Skeletal muscle satellite cell (primary cell): ENCODE measurements at regions not wholly inside any gene's neighbourhood (a gene's known extent, or its start where the extent isn't known, plus 50 kb on each side); places are given as distances from the start of the nearest gene placed in this dataset.

Source experiments
- H3K27me3 ChIP-seq: 2 replicates; pipeline ENCODE4 v1.7.0; 2013; ENCODE audit warnings: low read length; ENCODE audit not compliant: control insufficient read depth, insufficient read depth
- H3K36me3 ChIP-seq: 2 replicates; pipeline ENCODE4 v1.7.0; 2013; ENCODE audit warnings: mild to moderate bottlenecking, control low read depth, low read length; ENCODE audit not compliant: insufficient read depth
- H3K4me1 ChIP-seq: 2 replicates; pipeline ENCODE4 v1.7.0; 2013; ENCODE audit warnings: low read length; ENCODE audit not compliant: control insufficient read depth, insufficient read depth
- H3K4me2 ChIP-seq: 2 replicates; pipeline ENCODE4 v1.7.0; 2013; ENCODE audit warnings: mild to moderate bottlenecking, low read length
- H3K4me3 ChIP-seq: 2 replicates; pipeline ENCODE4 v1.7.0; 2013; ENCODE audit warnings: low read length
- H3K9ac ChIP-seq: 2 replicates; pipeline ENCODE4 v1.7.0; 2013; ENCODE audit warnings: mild to moderate bottlenecking, low read depth, low read length, moderate library complexity
- H3K9me3 ChIP-seq: replicated peaks from 2 replicates; pipeline ENCODE4 v1.7.0; 2013; ENCODE audit warnings: mild to moderate bottlenecking, control low read depth, low read length

DNA sequence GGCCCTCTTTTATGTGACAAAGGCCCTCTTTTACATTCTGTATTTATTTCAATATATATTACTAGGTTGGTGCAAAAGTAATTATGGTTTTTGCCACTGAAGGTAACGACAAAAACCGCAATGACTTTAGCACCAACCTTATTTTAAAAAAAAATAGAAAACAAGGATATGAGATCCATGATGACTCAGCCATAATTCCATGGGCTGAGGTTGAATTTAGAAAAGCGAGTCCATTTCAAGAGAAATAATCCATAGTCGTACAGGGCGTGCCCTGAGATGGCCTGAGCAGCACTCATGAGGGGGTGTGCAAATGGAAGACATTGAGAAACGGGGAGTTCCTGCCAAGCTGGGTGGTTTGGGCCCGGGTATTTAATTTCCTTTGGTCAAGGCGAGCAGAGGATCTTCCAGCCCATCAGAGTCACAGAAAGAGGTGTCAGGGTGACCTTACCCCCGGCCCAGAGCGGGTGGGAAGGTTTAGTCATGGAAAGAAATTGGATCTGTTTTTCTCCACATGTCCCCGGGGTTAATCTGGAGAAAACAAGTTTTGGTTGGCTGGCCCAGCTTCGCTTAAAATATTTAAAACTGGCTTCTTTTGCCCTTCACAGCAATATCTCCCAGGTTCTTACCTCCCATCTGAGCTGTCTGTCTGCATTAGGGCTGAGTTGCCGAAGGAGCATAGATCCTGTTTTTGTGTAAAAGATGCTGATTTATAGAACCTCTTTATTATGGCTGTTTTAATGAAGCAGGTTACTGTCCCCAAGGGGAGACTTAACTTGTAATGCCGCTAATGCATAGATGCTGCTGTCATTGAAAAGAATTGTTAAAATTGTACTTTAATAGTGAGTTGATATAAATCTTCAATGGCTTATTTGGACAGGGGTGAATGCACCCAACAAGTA, 255.6 kb downstream of the PREX1 start:
- no peak overlapping the region for H3K4me3 ChIP-seq
- no peaks in the 10 kb centered on the region for H3K4me1 ChIP-seq
- no peaks in the 10 kb centered on the region for H3K9me3 ChIP-seq
- peaks cover 26% of the 10 kb centered on the region for H3K27me3 ChIP-seq
- H3K4me2 ChIP-seq: no peak overlapping the region
- no peak overlapping the region for H3K9ac ChIP-seq
- H3K36me3 ChIP-seq: no peaks in the 10 kb centered on the region

DNA sequence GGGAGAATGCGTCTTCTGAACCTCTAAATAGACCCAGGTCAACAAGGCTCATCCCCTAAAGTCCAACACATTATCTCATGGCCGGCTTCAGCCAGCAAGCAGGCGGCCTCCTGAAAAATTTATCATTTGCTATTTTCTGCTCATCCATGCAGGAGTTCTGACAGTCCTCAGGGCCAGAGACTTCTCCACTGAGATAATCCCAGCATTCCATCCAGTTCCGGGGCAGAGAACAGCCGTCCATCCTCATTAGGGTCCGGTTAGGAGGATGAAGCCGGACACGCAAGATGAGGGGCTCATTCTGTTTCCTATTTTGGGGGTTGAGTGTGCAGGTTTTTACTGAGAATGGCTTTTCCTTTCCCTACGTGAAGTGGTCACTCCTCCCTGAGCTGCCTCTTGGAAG, 258.1 kb downstream of the PREX1 start:
- no peak overlapping the region for H3K4me2 ChIP-seq
- H3K36me3 ChIP-seq: no peaks in the 10 kb centered on the region
- H3K27me3 ChIP-seq: peaks cover 21% of the 10 kb centered on the region
- no peak overlapping the region for H3K9ac ChIP-seq
- no peaks in the 10 kb centered on the region for H3K4me1 ChIP-seq
- no peaks in the 10 kb centered on the region for H3K9me3 ChIP-seq
- H3K4me3 ChIP-seq: no peak overlapping the region

DNA sequence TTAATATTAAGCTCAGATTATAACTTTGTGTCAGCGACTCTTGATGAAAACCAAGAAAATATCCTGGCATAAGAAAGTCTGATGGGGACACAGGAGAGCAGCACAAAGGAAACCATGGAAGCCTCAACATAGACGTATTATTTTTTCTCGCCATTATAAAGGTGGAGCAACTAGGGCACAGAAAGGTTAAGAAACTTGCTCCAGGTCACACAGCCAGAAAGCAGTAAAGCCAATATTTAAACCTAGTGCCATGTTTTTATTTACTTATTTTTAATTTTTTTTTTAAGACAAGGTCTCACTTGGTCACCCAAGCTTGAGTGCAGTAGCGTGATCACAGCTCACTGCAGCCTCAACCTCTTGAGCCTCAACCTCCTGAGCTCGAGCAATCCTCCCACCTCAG, 259.3 kb downstream of the PREX1 start:
- H3K4me2 ChIP-seq: no peak overlapping the region
- no peak overlapping the region for H3K4me3 ChIP-seq
- no peaks in the 10 kb centered on the region for H3K4me1 ChIP-seq
- H3K9ac ChIP-seq: no peak overlapping the region
- H3K27me3 ChIP-seq: peaks cover 11% of the 10 kb centered on the region
- no peaks in the 10 kb centered on the region for H3K36me3 ChIP-seq
- no peaks in the 10 kb centered on the region for H3K9me3 ChIP-seq

DNA sequence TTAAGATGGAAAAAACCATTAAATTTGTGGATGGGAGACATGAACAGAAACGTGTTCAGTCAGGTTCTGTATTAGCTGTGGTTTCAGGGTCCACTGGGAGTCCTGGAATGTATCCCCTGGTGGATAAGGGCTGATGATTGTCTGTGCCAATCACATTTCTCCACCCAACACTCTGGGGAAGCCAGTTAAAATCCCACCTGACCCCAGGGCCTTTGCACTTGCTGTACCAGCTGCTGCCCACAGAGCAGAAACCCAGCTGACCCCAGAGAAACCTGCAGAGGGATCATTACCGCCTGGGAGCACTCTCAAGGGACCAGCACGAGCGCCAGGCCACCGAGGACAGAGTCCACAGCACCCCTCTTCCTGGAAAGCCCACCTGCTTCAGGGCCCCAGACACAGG, 260.7 kb downstream of the PREX1 start:
- Histone ChIP-seq H3K36me3 (no peaks in the 10 kb centered on the region), H3K27me3 (no peaks in the 10 kb centered on the region), H3K9ac (no peak overlapping the region), H3K9me3 (no peaks in the 10 kb centered on the region), H3K4me3 (no peak overlapping the region), H3K4me1 (no peaks in the 10 kb centered on the region), H3K4me2 (no peak overlapping the region)

DNA sequence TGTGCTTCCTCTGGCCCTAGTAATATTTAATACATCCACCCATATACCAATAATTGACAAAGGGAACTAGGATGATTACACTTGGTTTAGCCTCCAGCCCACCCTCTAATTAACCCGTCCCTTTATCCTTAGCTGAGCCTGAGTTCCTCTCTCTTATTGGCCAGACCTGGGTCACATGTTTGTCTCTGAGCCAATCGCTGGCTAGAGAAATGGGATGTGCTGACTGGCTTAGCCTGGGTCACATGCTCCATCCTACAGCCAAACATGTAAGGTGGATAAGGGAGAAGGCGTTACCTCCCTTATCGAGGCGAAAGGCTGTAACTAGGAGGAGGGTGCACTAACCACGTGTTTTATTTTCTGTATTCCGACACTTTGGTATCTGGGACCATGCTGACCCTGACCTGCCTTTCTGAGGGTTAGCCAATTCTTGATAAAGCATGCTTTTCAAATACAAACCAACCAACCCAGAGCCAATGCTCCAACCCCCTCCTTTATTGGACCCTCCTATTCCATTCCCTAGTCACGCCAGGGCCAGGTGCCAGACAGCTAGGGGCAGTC, 262.7 kb downstream of the PREX1 start:
- Histone ChIP-seq H3K4me3 (no peak overlapping the region), H3K4me2 (no peak overlapping the region), H3K36me3 (no peaks in the 10 kb centered on the region), H3K9ac (no peak overlapping the region), H3K27me3 (no peaks in the 10 kb centered on the region), H3K9me3 (no peaks in the 10 kb centered on the region), H3K4me1 (no peaks in the 10 kb centered on the region)

DNA sequence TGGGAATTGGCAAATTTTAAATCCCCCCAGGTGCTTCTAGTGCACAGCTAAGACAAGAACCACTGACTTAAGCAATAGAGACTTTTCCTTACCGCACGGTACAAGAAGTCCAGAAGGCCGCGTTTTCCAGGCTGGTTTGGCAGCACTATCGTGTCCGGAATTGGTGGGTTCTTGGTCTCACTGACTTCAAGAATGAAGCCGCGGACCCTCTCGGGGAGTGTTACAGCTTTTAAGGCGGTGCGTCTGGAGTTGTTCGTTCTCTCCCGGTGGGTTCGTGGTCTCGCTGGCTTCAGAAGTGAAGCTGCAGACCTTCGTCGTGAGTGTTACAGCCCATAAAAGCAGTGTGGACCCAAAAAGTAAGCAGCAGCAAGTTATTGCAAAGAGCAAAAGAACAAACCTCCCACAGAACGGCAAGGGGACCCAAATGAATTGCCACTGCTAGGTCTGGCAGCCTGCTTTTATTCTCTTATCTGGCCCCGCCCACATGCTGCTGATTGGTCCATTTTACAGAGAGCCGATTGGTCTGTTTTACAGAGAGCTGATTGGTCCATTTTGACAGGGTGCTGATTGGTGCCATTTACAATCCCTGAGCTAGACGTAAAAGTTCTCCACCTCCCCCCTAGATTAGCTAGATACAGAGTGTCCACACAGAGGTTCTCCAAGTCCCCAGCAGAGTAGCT, 264.5 kb downstream of the PREX1 start:
- Histone ChIP-seq H3K4me2 (no peak overlapping the region), H3K27me3 (no peaks in the 10 kb centered on the region), H3K9me3 (no peaks in the 10 kb centered on the region), H3K36me3 (no peaks in the 10 kb centered on the region), H3K4me1 (no peaks in the 10 kb centered on the region), H3K9ac (no peak overlapping the region), H3K4me3 (no peak overlapping the region)

DNA sequence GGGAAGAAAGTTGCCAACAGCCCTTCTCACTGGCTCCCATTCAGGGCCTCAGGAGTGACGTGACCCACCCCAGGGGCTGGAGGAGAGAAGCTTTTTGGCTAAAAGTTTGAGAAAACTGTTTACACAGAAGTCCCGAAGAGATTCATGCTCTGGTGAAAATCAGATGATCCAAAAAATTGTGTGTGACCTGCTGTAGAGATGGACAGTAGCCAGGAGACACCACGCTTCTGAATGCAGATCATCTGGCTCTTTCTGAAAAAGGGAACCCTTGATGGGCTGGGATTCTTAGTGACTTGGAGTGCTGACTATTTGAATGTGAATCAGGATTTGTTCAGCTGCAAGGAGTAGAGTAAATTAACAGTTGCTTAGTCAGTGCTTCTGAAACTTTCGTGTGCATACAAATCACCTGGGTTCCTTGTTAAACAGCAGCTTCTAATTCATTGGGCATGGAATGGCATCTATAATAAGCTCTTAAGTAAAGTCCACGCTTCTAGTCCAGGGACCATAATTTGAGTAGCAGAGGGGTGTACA, 265.1 kb downstream of the PREX1 start:
- Histone ChIP-seq H3K4me3 (no peak overlapping the region), H3K9me3 (no peaks in the 10 kb centered on the region), H3K36me3 (no peaks in the 10 kb centered on the region), H3K4me2 (no peak overlapping the region), H3K9ac (no peak overlapping the region), H3K4me1 (no peaks in the 10 kb centered on the region), H3K27me3 (no peaks in the 10 kb centered on the region)

DNA sequence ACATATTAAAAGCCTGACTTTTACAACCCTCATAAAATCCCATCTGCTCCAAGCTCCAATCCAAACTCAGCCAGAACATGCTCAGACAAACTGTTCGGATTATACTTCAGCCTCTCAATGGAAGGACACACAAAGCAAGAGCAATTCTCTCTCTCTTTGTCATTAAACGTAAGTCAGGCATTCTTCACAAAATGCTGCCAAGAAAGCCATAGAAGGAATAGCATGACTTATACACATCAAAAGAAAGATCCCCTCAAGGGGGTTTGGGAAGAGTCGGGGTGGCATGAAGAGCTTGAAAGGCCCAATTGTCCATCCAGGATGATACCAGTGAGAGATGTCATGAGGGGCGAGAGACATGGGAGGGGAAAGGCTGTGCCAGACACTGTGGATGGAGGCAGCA, 268.9 kb downstream of the PREX1 start:
- H3K4me2 ChIP-seq: no peak overlapping the region
- H3K4me1 ChIP-seq: no peaks in the 10 kb centered on the region
- H3K27me3 ChIP-seq: peaks cover 4% of the 10 kb centered on the region
- no peak overlapping the region for H3K9ac ChIP-seq
- no peaks in the 10 kb centered on the region for H3K36me3 ChIP-seq
- H3K9me3 ChIP-seq: no peaks in the 10 kb centered on the region
- H3K4me3 ChIP-seq: no peak overlapping the region

DNA sequence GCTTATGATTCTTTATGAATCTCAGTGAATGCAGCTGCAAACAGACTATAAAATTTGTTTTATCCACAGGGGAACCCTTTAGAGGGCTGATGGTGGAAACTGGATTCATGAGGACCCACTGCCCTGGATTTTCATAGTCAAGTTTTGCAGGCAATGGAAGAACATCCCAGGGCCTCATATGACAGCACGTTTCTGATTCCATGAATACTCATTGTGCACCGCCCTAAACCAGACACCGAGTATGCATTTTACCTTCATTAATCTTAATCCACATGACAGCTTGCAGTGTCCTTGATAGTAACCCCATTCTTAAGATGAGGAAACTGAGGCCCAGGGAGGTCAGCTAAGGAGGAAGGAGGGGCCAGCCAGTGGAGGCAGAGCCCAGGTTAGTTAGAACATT, 270.4 kb downstream of the PREX1 start:
- H3K27me3 ChIP-seq: peaks cover 4% of the 10 kb centered on the region
- no peak overlapping the region for H3K4me2 ChIP-seq
- H3K9ac ChIP-seq: no peak overlapping the region
- no peaks in the 10 kb centered on the region for H3K4me1 ChIP-seq
- H3K4me3 ChIP-seq: no peak overlapping the region
- H3K36me3 ChIP-seq: no peaks in the 10 kb centered on the region
- no peaks in the 10 kb centered on the region for H3K9me3 ChIP-seq

DNA sequence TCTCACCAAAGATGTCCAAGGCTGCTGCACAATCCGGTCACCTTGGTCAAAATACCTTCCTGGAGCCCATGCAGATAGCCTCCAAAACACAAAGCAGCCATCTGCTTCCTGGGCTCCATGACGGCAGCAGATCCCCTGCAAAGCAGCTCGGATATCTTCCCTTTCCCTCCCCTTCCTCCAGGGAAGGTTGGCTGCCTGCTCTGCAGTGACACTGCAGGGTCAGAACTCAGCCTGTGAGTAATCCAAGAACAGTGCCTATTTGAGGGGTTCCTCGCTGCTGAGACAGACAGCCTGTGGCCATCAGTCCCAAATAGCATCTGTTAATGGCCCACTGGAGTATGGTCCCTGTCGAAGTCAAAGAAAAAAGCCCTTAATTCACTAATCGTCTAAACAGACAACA, 270.8 kb downstream of the PREX1 start:
- Histone ChIP-seq H3K9ac (no peak overlapping the region), H3K4me2 (no peak overlapping the region), H3K9me3 (no peaks in the 10 kb centered on the region), H3K4me1 (no peaks in the 10 kb centered on the region), H3K4me3 (no peak overlapping the region), H3K36me3 (no peaks in the 10 kb centered on the region), H3K27me3 (peaks cover 4% of the 10 kb centered on the region)

DNA sequence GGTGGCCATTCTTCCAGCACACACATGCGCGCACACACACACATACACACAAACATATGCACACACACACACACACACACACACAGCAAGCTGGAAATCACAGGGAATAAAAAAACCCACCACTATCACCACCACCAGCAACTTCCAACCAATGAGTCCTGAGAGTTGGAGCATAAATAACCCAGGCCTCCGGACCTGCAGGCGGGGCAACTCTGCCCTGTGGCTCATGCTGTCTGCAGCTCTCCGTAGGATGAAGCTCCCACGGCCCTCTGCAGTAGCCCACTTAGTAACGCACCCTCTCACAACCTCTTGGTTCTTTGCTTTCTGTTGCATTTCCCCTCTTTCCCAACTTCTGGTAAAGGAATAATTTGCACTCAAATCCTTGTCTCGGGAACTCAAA, 275.2 kb downstream of the PREX1 start:
- Histone ChIP-seq H3K27me3 (peaks cover 10% of the 10 kb centered on the region), H3K4me1 (no peaks in the 10 kb centered on the region), H3K9ac (no peak overlapping the region), H3K9me3 (no peaks in the 10 kb centered on the region), H3K36me3 (no peaks in the 10 kb centered on the region), H3K4me3 (no peak overlapping the region), H3K4me2 (no peak overlapping the region)
